Mesendoderm (in vitro differentiated cells): ENCODE measurements at regions not wholly inside any gene's neighbourhood (a gene's known extent, or its start where the extent isn't known, plus 50 kb on each side); places are given as distances from the start of the nearest gene placed in this dataset.

ENCODE experiments used
- DNase-seq: peaks from one replicate; pipeline ENCODE4 v3.0.0; 2013
- H2AK5ac ChIP-seq: 2 replicates; pipeline ENCODE4 v1.6.1; 2013; ENCODE audit warnings: low read length, inconsistent platforms
- H2BK120ac ChIP-seq: 2 replicates; pipeline ENCODE4 v1.6.1; 2013; ENCODE audit warnings: low read depth, mild to moderate bottlenecking, low read length, moderate library complexity, mixed read lengths
- H2BK15ac ChIP-seq: replicated peaks from 2 replicates; pipeline ENCODE4 v1.6.1; 2013; ENCODE audit warnings: low read depth, mild to moderate bottlenecking, moderate library complexity
- H2BK5ac ChIP-seq: 2 replicates; pipeline ENCODE4 v1.6.1; 2013; ENCODE audit warnings: low read length, inconsistent platforms
- H3K18ac ChIP-seq: 2 replicates; pipeline ENCODE4 v1.6.1; 2013; ENCODE audit warnings: mild to moderate bottlenecking, low read length, mixed read lengths
- H3K23ac ChIP-seq: one replicate; pipeline ENCODE4 v1.6.1; 2013; ENCODE audit warnings: low read length
- H3K27ac ChIP-seq: 2 replicates; pipeline ENCODE4 v1.5.1; 2013; ENCODE audit warnings: low read depth, mild to moderate bottlenecking, inconsistent platforms, low read length, moderate library complexity
- H3K27me3 ChIP-seq: 2 replicates; pipeline ENCODE4 v1.6.1; 2013; ENCODE audit warnings: low read length, control low read depth, mild to moderate bottlenecking, inconsistent platforms; ENCODE audit not compliant: insufficient read depth, poor library complexity
- H3K36me3 ChIP-seq: 2 replicates; pipeline ENCODE4 v1.6.1; 2013; ENCODE audit warnings: low read length, inconsistent platforms; ENCODE audit not compliant: control insufficient read depth, insufficient read depth
- H3K4ac ChIP-seq: one replicate; pipeline ENCODE4 v1.6.1; 2013; ENCODE audit warnings: low read depth, mild to moderate bottlenecking, low read length, moderate library complexity
- H3K4me1 ChIP-seq: 2 replicates; pipeline ENCODE4 v1.6.1; 2013; ENCODE audit warnings: low read depth, low read length, inconsistent platforms; ENCODE audit not compliant: control insufficient read depth
- H3K4me2 ChIP-seq: 2 replicates; pipeline ENCODE4 v1.6.1; 2013; ENCODE audit warnings: low read length
- H3K4me3 ChIP-seq: 2 replicates; pipeline ENCODE4 v1.5.1; 2013; ENCODE audit warnings: mild to moderate bottlenecking, low read length
- H3K56ac ChIP-seq: one replicate; pipeline ENCODE4 v1.6.1; 2013; ENCODE audit warnings: low read length
- H3K79me1 ChIP-seq: 2 replicates; pipeline ENCODE4 v1.6.1; 2013; ENCODE audit warnings: low read length, inconsistent platforms
- H3K79me2 ChIP-seq: 2 replicates; pipeline ENCODE4 v1.6.1; 2013; ENCODE audit warnings: mild to moderate bottlenecking, low read length; ENCODE audit not compliant: control insufficient read depth, insufficient read depth
- H3K9ac ChIP-seq: 2 replicates; pipeline ENCODE4 v1.6.1; 2013; ENCODE audit warnings: low read length, inconsistent platforms
- H4K5ac ChIP-seq: one replicate; pipeline ENCODE4 v1.6.1; 2013; ENCODE audit warnings: low read length
- H4K8ac ChIP-seq: one replicate; pipeline ENCODE4 v1.6.1; 2013; ENCODE audit warnings: low read depth, mild to moderate bottlenecking, control low read depth, low read length, moderate library complexity
- WGBS: extraction: QIAGEN DNeasy Blood & Tissue Kit; methylation state at CpG from one replicate; pipeline ENCODE4 v1.1.7; 2013; ENCODE audit warnings: low lambda C conversion rate, missing lambda C conversion rate; ENCODE audit not compliant: insufficient coverage; ENCODE audit errors: extremely low coverage; 5-methylcytosine and 5-hydroxymethylcytosine counted together

DNA sequence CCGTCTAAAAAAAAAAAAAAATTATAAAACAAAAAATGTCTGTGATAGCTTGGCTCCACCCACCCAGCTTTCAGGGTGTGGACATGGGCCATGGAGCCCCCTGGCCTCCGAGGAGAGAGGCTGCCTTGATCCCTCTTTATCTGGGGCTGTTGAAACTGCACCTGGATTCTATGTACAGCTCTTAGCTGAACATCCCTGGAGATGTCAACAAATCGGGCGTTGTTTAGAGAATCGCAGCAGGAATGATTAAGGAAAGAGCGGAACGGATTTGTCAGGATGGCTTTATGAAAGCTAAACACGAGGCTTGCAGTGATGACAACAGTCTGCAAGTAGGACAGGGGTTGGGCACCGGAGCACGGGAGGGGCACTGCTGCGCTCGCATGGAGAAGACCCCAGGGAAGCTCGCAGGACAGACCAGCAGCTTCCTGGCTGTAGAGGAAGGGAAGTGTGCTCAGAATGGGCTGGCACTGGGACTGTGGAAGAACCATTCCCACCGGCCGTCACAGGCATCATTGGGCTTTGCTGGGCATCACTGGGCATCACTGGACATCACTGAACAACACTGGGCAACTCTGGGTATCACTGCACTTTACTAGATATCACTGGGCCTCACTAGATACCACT lies 195.8 kb upstream of the FOXF1 start:
- no CpG with 5 or more reads among the region's 15 CpGs for WGBS
- Histone ChIP-seq H3K9ac (no peak overlapping the region), H3K79me1 (no peaks in the 10 kb centered on the region), H2AK5ac (peak overlapping the region; percentile 22), H3K27ac (no peak overlapping the region), H3K18ac (no peak overlapping the region), H2BK15ac (no peak overlapping the region), H3K4ac (no peak overlapping the region), H3K4me2 (no peak overlapping the region), H3K79me2 (no peaks in the 10 kb centered on the region), H2BK120ac (no peak overlapping the region), H3K36me3 (no peaks in the 10 kb centered on the region), H3K4me3 (no peak overlapping the region), H3K23ac (no peak overlapping the region), H2BK5ac (no peak overlapping the region), H3K4me1 (no peaks in the 10 kb centered on the region), H3K27me3 (no peaks in the 10 kb centered on the region), H4K5ac (no peak overlapping the region), H4K8ac (no peak overlapping the region), H3K56ac (no peak overlapping the region)
- DNase-seq, result no peak

DNA sequence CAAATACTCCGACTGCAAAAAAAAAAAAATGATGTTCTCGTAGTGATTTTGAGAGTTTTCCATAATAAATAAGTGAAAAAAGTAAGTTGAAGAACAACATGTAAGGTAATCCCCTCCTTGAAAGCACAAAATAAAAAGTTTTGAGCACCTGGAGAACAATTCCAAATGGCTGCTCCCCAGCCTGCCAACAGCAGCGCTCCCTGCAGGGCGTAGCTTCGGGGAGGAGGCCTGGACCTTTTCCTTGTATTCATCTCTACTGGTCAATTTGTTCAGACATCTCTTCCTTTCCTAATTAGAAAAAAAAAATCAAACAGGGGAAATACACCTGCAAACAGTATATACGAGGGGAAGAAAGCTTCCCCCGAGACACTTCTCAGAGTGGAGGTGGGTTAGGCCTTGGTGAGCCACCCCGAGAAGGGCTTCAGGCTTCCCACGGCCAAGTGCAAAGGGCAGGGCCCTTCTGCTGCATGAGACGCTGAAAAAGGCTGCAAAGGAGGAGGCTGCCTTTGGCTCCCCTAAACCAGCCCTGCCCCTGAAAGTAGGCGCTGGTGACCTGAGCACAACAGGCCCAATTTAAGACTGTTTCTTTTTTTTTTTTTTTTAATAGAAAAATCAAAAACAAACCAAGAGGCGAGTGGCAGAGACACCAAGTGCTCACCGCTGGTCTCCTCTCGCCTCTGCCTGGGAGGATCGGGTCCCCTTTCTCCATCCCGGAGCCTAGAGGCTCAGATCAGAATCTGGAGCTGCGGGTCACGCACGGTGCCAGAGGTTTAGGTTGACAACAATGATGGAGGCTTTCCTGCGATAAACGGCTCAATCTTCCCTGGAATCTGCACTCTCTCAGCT lies 193.1 kb upstream of the FOXF1 start:
- Histone ChIP-seq H4K5ac (no peak overlapping the region), H2AK5ac (no peak overlapping the region), H3K4me3 (no peak overlapping the region), H3K36me3 (no peaks in the 10 kb centered on the region), H3K56ac (no peak overlapping the region), H3K23ac (no peak overlapping the region), H3K4me1 (no peaks in the 10 kb centered on the region), H4K8ac (no peak overlapping the region), H2BK15ac (no peak overlapping the region), H3K9ac (no peak overlapping the region), H2BK5ac (no peak overlapping the region), H3K79me2 (no peaks in the 10 kb centered on the region), H2BK120ac (no peak overlapping the region), H3K4ac (no peak overlapping the region), H3K79me1 (no peaks in the 10 kb centered on the region), H3K27ac (no peak overlapping the region), H3K4me2 (no peak overlapping the region), H3K27me3 (no peaks in the 10 kb centered on the region), H3K18ac (no peak overlapping the region)
- no peak for DNase-seq
- WGBS, result no CpG with 5 or more reads among the region's 21 CpGs

DNA sequence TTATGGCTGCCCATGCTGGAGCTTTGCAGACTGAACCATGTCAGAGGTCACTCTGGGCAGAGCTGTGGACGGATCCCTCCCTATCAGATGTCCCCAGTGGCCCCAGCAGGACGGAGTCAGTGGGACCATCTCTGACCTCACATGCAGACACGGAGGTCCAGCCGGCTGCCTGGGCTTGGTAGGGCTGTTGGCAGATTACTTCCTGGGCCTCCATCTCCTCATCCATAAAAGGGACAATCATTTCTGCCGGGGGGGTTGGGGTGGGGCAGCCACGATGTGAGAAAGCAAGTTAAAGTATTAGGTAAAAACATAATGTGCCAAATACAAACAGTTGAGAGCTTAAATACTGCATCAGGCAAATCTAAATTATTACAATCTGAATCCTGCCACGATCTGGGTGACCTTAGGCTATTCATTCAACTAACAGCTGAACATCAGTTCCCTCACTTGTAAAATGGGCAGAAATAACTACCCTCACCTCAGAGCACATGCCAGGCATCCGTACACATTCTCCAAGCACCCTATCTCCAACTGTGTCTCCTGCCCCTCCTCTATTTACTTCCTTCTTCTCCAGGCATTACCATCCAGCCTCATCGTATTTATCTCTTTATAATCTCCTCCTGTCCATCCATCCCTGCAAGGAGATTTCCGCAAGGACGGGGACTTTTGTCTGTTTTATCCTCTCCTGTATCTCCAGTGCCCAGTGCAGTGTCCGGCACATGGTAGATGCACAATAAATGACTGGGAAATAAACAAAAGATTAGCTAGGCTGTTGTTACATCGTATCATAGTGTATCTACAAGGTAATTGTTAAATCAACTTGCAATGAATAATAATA lies 192.3 kb upstream of the FOXF1 start:
- Histone ChIP-seq H3K79me1 (no peaks in the 10 kb centered on the region), H3K36me3 (no peaks in the 10 kb centered on the region), H3K9ac (no peak overlapping the region), H3K4ac (no peak overlapping the region), H3K4me3 (no peak overlapping the region), H3K27me3 (no peaks in the 10 kb centered on the region), H4K5ac (no peak overlapping the region), H2AK5ac (no peak overlapping the region), H4K8ac (no peak overlapping the region), H3K18ac (no peak overlapping the region), H2BK120ac (no peak overlapping the region), H2BK5ac (no peak overlapping the region), H3K79me2 (no peaks in the 10 kb centered on the region), H3K27ac (no peak overlapping the region), H3K4me2 (no peak overlapping the region), H3K56ac (no peak overlapping the region), H3K4me1 (no peaks in the 10 kb centered on the region), H2BK15ac (no peak overlapping the region), H3K23ac (no peak overlapping the region)
- DNase-seq, result no peak
- WGBS, result no CpG with 5 or more reads among the region's 13 CpGs

DNA sequence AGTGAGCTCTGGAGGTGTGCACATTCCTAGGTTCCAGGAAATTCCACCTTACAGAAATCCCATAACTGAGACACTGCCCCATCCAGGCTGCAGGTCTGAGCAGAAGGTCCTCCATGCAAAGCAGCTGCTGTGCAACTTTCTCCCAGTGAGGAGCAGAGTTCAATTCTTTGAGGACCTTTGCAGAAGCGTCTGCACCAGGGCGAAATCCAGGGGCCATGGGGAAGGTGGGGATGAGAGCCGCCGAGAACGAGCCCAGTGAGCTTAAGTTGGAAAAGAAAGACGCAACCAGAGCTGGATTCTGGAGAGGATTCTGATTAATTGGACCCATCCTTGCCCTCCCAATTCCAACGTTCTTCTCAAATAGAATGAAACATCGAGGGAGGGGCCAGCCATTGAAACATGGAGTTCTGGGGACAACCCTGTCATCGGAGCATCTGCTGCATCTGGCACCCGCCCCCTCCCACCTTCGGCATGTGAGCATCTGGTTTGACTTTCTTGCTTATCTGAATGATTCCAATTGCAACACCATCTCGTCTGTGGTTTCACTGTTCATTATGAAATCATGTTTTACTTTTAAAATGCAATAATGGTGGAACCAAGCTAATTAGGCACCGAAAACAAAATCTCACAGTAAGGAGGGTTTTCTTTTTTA lies 190.6 kb upstream of the FOXF1 start:
- no peaks in the 10 kb centered on the region for H3K36me3 ChIP-seq
- no peaks in the 10 kb centered on the region for H3K4me1 ChIP-seq
- no peaks in the 10 kb centered on the region for H3K79me1 ChIP-seq
- no peaks in the 10 kb centered on the region for H3K79me2 ChIP-seq
- H2BK5ac ChIP-seq, result no peak overlapping the region
- H3K18ac ChIP-seq, result no peak overlapping the region
- no peak overlapping the region for H2BK15ac ChIP-seq
- H3K4me2 ChIP-seq, result no peak overlapping the region
- no peak overlapping the region for H3K56ac ChIP-seq
- H3K9ac ChIP-seq, result no peak overlapping the region
- H4K5ac ChIP-seq, result no peak overlapping the region
- H3K27ac ChIP-seq, result no peak overlapping the region
- H3K23ac ChIP-seq, result no peak overlapping the region
- H2AK5ac ChIP-seq, result no peak overlapping the region
- no CpG with 5 or more reads among the region's 13 CpGs for WGBS
- no peak for DNase-seq
- no peak overlapping the region for H3K4me3 ChIP-seq
- no peak overlapping the region for H3K4ac ChIP-seq
- no peak overlapping the region for H4K8ac ChIP-seq
- H3K27me3 ChIP-seq, result no peaks in the 10 kb centered on the region
- H2BK120ac ChIP-seq, result no peak overlapping the region

DNA sequence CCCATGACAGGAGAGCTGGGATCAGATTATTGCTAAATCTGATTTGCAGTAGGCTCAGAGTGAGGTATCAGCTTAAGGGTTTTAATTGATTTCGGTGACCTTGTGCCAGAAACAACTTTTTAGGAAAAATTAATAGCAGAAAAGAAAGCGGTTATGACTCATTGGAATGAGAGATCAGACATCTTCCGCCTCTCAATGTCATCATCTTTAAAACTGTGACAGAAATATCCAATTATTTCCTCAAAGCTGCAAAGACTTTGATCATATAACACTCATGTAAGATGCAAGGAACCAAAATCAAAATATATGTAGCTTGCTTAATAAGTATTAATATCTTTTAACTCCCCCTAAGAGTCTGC lies 190.1 kb upstream of the FOXF1 start:
- Histone ChIP-seq H3K18ac (no peak overlapping the region), H2BK5ac (no peak overlapping the region), H3K27me3 (no peaks in the 10 kb centered on the region), H3K23ac (no peak overlapping the region), H2AK5ac (no peak overlapping the region), H3K36me3 (no peaks in the 10 kb centered on the region), H3K4me1 (no peaks in the 10 kb centered on the region), H3K4me2 (no peak overlapping the region), H4K8ac (no peak overlapping the region), H3K4ac (no peak overlapping the region), H2BK120ac (no peak overlapping the region), H3K4me3 (no peak overlapping the region), H2BK15ac (no peak overlapping the region), H3K27ac (no peak overlapping the region), H3K79me2 (no peaks in the 10 kb centered on the region), H3K9ac (no peak overlapping the region), H4K5ac (no peak overlapping the region), H3K79me1 (no peaks in the 10 kb centered on the region), H3K56ac (no peak overlapping the region)
- DNase-seq, result no peak
- no CpG with 5 or more reads among the region's 3 CpGs for WGBS
